GM12864 (cell line): ENCODE measurements at regions not wholly inside any gene's neighbourhood (a gene's known extent, or its start where the extent isn't known, plus 50 kb on each side); places are given as distances from the start of the nearest gene placed in this dataset.

ENCODE experiments used
- DNase-seq: peaks from one replicate; pipeline ENCODE4 v3.0.0-alpha.2; 2011; ENCODE audit warnings: low read depth
- H3K4me3 ChIP-seq: 2 replicates; pipeline ENCODE4 v1.5.1; 2011; ENCODE audit warnings: mild to moderate bottlenecking, low read depth, low read length, control low read depth
- TF ChIP-seq, protein P1 (sequence below): IDR thresholded peaks from 2 replicates; pipeline ENCODE4 v1.5.1; 2011; ENCODE audit warnings: low read depth, mild to moderate bottlenecking, moderate library complexity, low read length, control low read depth, inconsistent platforms; ENCODE audit errors: missing control alignments

DNA sequence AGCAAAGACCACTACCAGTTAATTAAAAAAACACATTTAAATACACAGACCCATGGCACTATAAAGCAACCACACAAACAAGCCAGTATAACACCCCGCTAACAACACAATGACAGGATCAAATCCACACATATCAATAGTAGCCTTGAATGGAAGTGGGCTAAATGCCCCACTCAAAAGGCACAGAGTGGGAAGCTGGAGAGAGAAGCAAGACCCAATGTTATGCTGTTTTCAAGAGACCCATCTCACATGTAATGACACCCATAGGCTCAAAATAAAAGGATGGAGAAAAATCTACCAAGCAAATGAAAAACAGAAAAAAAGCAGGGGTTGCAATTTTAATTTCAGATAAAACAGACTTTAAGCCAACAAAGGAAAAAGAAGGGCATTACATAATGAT is 125.4 kb upstream of the PTCHD4 start:
- no peak for DNase-seq
- TF ChIP-seq, protein P1, sequence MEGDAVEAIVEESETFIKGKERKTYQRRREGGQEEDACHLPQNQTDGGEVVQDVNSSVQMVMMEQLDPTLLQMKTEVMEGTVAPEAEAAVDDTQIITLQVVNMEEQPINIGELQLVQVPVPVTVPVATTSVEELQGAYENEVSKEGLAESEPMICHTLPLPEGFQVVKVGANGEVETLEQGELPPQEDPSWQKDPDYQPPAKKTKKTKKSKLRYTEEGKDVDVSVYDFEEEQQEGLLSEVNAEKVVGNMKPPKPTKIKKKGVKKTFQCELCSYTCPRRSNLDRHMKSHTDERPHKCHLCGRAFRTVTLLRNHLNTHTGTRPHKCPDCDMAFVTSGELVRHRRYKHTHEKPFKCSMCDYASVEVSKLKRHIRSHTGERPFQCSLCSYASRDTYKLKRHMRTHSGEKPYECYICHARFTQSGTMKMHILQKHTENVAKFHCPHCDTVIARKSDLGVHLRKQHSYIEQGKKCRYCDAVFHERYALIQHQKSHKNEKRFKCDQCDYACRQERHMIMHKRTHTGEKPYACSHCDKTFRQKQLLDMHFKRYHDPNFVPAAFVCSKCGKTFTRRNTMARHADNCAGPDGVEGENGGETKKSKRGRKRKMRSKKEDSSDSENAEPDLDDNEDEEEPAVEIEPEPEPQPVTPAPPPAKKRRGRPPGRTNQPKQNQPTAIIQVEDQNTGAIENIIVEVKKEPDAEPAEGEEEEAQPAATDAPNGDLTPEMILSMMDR, result no peak
- no peak overlapping the region for H3K4me3 ChIP-seq

GRCh38 chr6:48233063-48233462 is 122.1 kb upstream of the PTCHD4 start:
- no peak overlapping the region for H3K4me3 ChIP-seq
- TF ChIP-seq, protein P1, result no peak
- no peak for DNase-seq

GRCh38 chr6:48229841-48230240 is 118.8 kb upstream of the PTCHD4 start:
- no peak for DNase-seq
- TF ChIP-seq, protein P1, result no peak
- H3K4me3 ChIP-seq, result no peak overlapping the region

DNA sequence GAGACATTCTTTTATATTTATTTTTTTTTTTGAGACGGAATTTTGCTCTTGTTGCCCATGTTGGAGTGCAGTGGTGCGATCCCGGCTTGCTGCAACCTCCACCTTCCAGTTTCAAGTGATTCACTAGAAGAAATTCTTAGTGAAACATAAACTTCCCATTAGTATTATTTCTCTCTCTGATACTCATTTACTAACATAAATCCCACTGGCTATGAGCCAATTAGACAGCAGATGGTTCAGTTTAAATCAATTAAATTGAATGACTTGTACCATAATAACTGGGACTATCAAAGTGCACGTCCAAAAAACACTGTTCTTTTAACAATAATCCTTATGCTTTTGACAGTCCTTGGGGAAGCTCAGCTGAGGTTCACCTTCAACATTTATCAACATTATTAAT is 111.2 kb upstream of the PTCHD4 start:
- no peak for DNase-seq
- H3K4me3 ChIP-seq, result no peak overlapping the region
- TF ChIP-seq, protein P1, result no peak

- TF ChIP-seq, protein P1, result no peak
- H3K4me3 ChIP-seq, result no peak overlapping the region
- DNase-seq, result no peak
Measured at GRCh38 chr6:48213076-48213788, 102.2 kb upstream of the PTCHD4 start.

DNA sequence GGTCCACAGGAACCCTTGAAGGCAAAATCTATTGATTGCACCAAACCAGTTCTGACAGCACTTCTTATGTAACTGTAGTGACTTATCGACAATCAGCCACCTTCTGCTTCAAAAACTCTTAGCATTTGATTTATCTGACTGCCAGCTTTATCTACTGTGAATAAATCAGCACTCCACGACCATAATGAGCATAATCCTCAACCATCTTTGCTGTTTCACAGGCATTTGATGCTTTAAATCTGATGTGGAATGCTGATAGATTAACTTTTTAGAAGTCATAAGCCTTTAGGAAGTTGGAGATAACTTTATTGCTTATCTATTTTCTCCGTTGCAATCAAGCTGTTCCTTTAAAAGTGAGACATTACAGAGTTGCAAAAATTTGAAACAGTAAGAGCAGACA is 101.5 kb upstream of the PTCHD4 start:
- H3K4me3 ChIP-seq, result no peak overlapping the region
- DNase-seq, result no peak
- TF ChIP-seq, protein P1, result no peak

GRCh38 chr6:48206091-48206490 is 95.1 kb upstream of the PTCHD4 start:
- TF ChIP-seq, protein P1, result no peak
- DNase-seq, result no peak
- no peak overlapping the region for H3K4me3 ChIP-seq
